ENCODE measurements at regions not wholly inside any gene's neighbourhood (a gene's known extent, or its start where the extent isn't known, plus 50 kb on each side); places are given as distances from the start of the nearest gene placed in this dataset.
"Not testable (repeated sequence)": the region's sequence is repeated elsewhere in the genome, so short reads cannot be mapped to it uniquely, and the experiment has no call there.

DNA sequence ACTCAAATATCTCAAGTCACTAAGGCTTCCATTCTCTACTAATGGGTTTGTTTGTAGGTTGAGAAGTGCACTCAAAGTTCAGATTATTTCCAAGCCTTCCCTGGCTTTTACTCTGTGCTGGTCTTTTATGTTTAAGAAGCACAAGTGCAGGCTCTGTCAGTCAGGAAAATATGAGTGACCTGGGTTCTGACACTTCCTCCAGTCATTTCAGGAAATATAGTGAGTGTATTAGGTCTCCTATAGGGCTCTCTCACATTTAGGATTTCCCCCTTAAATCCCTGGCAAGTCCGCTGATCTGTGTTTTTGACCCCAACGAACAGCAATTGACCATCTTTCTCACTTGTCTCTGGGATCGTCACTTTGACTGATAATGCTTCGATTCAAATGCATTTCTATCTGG is 210.2 kb downstream of the ARPP21 start:
- no peak for DNase-seq

DNA sequence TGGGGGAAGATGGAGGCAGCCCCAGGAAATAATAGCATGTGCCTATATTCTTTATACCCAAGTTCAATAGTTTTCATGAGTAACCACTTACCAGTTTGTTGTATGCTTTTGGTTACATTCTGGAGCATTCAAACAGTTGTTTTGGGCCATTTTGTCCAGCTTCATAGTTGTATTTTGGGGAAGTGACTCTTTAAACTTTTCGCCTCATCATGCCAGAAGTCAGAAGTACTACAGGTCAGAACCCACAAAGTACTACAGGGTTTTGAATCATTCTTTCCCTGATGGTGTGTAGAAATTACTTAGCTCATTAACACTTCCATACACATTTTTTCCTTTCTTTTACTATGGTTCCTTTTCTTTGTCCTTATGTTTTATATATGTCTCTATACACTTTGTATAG is 210.6 kb downstream of the ARPP21 start:
- DNase-seq, result no peak

DNA sequence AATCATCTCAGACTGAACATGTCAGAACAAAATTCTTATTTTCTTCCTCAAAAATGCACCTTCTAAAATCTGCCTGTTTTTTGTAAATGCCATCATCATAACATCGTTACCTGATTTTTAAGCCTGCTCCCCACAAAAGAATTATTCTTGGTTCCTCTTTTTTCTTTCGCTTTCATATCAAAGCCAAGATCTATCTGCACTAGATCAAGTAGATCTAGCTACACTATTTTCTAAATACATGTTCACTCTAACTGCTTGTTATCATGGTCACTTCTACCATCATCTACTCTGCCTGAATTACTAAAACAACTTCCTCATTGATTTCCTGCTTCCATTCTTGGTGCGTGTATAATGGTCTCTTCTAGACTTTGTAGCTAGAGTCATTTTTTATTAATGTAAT is 217.7 kb downstream of the ARPP21 start:
- no peak for DNase-seq

DNA sequence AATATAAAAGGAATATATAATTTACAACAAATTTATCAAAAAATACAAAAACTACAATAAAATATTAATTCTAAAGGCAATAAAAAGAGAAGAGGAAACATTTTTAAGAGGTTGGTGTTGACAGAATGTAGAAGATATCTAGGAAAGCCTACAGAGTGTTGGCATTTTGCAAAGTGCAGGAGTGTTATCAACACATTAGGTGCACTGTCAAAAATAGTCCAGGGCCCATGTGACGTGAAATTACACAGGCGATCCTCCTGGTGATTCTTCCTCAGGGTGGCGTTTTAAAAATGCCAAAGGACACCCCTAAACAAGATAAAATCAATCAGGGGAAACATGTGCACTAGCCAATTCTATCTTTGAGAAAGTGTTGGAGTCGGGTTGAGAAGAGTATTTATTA is 222.7 kb downstream of the ARPP21 start:
- no peak for DNase-seq

DNA sequence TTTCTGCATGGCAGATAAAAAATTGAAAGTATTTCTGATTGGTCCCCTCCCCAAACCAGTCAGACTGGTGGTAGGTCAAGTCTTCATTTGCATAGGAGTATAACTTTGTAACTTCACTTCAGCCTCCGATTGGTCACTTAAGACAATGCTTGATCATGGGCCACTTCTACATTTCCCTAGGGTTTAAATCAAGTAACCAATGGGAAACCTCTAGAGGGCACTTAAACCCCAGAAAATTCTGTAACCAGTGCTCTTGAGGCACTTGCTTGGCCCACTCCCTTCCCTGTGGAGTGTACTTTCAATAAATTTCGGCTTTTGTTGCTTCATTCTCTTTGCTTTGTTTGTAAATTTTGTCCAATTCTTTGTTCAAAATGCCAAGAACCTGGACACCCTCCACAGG is 225.5 kb downstream of the ARPP21 start:
- no peak for DNase-seq

DNA sequence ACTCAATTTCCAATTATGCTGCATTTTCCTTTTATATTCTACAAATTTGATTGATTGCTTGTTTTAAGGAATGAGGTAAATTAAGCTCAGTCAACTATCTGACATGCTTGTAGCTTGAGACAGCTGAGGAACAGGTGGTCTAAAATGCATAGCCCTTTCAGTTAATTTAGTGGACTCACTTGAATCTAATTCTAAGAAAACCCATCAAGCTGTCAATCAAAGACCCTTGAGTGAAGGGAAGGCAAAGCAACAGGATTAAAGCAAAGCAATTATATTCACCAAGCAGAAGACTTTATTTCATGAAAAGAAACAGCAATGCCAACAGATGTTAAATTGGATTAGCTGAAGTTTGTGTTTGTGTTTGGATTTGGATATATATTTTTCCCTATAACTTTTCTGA is 228.5 kb downstream of the ARPP21 start:
- DNase-seq, result no peak

DNA sequence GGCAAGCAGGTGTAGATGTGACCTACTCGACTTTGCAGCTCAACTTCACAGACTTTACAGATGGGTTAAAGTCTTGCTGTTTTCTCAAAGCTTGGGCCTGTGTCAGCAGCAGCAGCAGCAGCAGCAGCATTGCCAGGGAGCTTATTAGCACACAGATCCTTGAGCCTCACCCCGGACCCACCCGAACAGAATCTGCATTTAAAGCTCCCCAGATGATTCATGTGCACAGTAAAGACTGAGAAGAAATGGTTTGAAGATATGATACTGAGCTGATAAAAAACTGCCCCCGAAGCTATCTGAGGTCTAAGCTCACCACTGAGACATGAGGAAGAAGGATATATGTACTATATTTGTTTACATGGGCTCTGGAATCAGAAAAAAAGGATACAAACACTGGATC is 231.7 kb downstream of the ARPP21 start:
- no peak for DNase-seq

DNA sequence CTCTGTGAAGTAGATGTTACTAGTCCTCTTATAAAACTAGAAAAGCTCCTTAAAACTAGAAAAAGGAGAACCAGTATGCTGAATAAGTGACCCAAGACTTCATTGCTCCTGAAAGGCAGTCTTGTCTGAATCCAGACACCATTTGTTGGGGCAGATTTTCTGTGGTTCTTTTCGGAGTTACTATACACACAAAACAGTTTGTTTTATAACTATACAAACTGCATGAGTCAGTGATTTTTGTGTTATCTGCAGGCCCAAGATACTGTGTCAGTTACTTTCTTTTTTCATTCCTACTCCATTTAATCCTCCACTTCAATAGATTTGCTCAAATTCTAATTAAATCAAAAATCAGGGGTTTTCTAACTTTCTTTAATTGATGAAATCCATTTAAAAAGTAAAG is 244.6 kb downstream of the ARPP21 start:
- no peak for DNase-seq

DNA sequence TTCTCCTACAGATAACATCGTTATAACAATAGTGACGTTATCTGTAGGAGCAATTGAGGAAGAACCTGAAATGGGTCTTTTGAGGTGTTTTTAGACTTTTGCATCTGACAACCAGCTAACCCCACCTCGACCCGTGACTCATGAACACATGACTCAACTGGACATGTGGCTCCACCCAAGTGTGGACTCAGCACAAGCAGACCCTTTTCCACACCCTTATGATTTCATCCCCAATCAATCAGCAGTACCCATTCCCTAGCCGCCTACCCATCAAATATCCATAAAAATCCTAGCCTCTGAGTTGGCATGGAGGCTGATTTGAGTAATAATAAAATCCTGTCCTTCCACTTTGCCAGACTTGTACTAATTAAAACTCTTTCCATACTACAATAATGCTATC is 255.4 kb downstream of the ARPP21 start:
- no peak for DNase-seq

DNA sequence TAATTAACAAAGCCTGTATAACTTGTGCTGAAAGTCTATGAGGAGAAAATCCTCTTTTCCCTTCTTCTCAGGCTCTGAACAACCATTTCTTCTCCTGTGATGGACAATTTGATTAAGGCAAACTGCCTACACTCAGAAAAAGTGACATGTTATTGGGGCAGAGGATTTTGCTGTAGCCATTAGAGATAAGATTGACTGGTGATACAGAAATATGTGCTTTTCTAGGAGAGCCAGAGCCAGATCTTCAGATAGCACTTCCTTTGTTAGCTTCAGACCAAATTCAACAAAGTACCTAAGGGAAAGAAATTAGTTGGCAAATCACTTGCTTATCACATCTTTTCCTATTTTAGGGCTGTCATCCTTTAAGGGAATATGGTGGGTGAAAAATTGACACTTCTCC is 259.9 kb downstream of the ARPP21 start:
- DNase-seq, result no peak

DNA sequence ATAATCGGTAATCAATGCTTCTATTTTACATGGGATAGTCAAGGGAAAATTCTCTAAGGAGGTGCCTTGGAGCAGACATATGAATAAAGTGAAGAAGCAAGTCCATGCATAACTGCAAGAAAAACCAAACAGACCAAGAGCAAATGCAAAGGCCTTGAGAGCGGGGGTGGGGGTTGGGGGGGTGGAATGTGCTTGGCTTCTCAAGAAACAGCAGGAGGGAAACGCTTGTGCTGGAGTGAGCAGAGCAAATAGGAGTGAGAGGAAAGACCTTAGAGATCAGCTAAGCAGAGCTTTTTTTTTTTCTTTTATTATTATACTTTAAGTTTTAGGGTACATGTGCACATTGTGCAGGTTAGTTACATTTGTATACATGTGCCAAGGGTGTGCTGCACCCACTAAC is 260.8 kb downstream of the ARPP21 start:
- no peak for DNase-seq

DNA sequence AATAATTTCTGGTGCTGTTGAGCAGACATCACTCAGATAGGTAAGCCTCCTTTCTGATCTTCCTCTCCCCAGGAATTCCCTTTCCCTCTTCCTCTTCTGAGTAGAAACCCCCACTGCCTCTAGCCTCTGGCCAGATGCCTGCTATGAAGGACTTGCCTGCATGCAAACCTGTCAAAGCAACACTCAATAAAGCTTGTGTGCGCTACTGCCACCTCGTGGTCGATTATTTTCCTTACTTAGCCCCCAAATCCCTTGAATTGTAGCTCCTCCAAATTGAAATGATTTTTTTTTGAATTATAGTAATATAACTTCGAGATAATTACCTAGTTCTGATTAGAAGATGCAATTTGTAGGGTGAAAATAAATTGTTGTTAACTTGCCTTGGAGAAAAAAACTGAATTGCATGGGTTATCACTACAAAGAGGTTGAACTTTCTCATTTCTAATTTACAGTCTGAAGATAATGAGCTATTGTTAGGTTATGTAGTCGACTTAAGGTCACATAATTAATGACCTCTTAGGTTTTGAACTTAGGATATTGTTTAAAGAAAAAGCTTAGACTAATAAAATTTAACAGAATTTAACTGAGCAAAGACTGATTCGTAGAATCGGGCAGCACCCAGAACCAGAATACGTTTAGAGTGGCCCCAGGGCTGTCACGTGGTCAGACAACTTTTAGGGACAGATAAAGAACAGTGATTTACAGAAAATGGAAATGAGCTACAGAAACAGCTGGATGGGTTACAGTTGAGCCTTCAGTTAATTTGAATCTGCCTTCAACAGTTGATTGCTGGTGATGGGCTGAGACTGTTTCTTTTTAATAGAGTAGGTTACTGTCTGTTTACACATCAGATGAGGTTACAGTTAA is 269.3 kb downstream of the ARPP21 start:
- peak; percentile 63 for DNase-seq

DNA sequence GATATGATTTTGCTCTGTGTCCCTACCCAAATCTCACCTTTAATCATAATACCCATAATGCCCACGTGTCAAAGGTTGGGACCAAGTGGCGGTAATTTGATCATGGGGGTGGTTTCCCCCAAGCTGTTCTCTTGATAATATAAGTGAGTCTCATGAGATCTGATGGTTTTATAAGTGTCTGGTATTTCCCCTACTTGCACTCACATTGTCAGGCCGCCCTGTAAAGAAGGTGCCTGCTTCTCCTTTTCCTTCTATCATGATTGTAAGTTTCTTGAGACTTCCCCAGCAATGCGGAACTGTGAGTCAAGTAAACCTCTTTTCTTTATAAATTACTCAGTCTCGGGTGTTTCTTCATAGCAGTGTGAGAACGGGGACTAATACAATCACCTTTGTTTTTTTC is 279.8 kb downstream of the ARPP21 start:
- no peak for DNase-seq

DNA sequence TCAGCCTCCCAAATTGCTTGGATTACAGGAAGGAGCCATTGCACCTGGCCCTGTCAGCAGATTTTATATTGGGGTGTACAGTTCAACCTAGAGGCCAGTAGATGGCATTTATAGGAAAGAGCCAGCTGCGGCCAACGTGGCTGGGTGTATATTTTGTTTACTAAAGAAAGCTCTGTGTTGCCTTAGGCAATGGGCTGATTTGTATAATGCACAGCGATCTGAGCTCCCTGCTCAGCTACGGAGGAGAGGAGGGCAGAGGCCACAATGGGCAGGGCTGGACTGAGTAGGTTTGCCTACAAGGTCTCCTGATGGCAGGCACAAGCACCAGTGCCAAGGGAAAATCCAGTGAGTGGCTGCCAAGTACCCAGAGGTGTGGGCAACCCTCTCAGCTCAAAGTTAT is 282.4 kb downstream of the ARPP21 start:
- no peak for DNase-seq

DNA sequence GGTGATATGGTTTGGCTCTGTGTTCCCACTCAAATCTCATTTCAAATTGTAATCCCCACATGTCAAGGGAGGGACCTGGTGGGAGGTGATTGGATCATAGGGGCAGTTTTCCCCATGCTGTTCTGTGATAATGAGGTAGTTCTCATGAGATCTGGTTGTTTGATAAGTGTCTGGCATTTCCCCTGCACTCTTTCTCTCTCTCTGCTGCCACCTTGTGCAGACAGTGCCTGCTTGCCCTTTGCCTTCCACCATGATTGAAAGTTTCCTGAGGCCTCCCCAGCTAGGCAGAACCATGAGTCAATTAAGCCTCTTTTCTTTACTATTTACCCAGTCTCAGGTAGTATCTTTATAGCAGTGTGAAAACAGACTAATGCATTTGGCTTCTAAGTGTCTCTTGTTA is 284.7 kb downstream of the ARPP21 start:
- not testable (repeated sequence) for DNase-seq

DNA sequence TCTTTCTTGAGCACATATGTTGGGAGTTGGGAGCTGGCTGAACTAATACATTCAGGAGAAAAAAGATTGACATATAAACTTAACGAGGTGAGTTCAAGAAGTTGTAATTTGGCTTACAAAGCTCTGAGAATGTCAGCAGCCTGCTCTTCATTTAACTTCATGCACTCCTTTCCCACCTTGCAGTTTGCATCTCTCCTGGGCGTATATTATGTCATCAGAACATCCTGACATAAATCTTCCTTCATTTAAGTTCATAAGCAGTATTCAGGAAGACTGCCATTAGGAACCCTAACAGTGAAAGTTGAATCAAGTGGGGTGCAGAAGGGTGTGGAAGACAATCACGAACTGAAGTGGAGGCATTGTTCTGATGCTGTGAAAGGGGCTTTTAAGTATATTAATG is 288.1 kb downstream of the ARPP21 start:
- no peak for DNase-seq

DNA sequence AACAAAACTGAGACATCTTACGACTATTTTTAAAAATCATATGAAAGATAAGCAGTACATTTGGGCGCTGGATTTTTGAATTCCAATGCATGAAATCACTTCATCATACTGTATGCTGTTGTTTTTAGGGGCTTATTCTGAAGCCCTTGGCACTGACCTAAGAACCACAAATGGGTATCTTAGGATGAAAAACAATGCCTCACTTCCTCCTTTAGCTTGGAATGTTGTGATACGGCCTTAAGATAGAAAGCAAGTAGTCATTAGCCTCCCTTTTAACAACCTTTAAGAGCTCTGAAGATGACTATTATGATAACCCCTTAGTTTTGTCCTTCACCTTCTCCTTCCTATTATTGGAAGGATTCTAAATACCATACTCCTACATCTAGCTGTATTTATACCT is 289.8 kb downstream of the ARPP21 start:
- no peak for DNase-seq

DNA sequence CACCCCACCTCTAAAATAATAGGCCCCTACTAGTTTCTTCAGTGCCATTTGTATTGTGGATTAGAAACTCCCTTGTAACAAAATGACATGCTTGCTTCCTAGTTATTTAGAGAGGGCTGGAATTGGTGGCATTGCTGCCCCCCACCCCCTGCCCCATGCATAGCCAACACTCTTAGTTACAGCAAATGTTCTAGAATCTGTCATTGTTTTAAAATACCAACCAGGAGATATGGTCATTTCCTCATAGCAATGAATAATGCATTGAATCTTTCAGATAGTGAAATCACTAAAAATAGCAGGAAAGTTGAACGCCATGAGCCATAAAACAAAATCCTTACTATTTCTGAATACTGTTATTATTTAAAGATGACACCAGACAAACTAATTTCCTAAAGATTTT is 292.5 kb downstream of the ARPP21 start:
- DNase-seq, result no peak

DNA sequence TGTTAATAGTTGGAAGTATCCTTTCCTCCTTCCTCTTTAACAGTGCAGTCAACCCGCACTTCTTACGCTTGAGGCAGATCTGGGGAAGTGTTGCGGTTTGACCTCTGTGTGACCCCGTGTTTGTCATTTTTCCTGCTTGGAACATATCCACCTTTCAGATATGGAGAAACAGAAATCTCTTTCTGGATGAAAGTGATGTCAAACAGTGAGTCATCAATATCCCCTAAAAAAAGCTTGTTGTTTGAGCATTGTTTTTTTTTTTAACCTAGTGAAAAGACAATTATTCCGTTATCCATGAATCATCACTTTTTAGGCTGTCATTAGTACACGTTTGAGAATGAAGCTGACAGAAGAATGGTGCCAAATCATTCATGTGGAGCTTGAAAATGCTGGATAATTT is 293.7 kb downstream of the ARPP21 start:
- DNase-seq, result no peak

DNA sequence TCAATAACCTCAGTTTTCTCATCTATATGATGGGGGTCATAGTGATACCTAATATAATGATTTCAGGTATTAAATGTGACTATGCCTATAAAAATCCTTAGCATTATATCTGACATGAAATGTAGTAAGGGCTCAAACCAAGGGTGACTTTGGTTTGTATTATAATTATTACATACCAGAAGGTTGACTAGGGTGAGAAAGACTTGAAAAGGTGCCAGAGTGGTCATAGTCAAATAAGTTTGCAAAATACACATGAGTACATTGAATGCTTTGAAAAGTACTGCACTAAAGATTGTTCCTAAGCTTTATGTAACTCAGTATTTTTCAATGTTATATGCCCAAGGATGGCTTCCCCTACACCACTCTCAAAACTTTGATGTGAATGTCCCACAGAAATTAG is 297.2 kb downstream of the ARPP21 start:
- no peak for DNase-seq

DNA sequence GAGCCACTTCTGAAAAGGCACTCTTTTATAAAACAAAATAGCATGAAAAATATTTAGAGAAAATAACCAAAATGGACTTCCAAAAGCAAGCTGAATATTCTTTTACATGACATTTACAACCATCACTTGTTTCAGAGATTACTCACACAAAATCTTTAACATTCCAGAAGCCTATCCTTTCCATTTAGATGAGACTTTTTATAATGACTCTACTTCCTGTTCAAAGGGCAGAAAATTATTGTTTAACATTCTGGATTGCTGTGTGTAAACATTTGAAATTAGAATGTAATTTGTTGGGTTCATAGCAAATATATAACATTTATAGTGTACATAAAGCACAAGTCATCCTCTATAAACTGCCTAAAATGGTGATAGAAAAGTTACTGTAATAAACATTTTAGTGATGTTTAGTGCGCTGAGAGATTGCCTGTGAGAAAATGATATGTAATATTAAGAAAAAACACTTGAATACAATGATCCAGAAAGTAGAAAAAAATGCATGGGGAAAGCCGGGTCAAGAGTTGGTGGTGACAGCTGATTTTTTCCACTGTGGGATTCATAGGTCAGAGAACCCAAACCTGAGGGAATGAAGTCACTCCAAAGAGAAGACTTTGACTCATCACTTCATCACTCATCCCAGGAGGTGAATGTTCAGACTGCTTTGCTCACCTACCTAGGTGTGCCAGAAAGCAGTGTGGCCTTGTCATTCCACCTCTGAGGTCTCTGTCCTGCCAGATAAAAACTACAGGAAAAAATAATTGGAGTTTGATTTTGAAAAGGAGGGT is 305.8 kb downstream of the ARPP21 start:
- DNase-seq, result no peak

DNA sequence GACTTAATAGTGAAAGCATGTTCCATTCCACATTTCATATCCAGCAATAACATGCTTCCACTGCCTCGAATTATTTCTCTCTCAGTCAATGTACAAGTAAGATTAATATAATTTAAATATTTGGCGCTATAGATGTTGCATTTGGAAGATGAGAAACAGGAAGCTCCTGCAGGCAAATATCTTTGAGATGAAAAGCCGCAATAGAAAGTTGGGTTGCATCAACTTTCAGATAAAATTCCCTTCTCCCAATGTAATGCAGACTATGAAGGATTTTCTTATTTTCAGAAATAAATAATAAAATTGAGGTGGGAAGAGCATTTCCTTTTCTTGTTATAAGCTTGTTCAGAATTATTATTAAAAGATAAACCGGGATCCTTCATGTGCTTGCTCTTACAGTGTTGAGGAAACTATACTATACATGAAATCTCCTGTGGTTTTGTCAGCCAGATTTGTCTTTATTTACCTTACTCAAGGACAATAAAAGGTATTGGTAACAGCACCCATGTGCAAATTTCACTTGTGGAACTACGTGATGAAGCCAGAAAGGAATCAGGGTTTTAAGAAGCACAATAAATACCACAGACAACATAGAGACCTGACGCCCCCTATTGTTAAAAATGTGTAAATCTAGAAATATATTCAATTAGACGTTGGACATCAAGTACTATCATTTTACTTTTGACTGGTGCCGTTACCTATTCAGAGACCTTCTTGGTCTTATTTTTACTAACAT is 307.0 kb downstream of the ARPP21 start:
- peak; percentile 57 for DNase-seq

DNA sequence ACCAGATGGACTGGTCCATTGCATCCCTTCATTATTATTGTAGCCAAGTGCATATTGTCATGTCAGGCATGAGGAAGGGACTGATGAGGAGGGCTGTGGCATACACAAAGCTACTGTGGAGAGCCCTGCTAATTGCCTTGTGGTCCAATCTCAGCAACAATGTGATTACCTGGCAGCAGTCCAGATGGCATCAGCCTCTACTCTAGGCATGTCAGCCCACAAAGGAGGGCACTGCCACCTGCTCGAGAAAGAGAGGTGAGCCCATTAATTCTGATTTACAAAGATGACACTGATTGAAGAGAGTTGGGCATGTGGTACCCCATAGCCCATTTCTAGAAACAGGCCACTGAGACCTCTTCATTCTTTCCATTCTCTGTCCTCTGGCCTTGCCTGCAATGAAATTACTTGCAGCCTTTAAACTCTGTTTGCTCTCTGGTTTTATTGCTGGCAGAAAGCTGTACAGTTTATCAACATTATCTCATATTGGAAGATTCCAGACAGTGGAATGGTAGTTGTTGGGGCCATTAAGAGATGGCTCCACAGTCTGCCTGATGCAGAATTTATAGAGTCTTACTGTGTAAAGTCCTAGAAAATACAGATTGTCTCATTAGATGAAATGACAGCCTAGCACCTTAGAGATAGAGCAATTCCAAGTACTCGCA is 307.7 kb downstream of the ARPP21 start:
- peak; percentile 57 for DNase-seq
